Astrocyte (in vitro differentiated cells and primary cell): ENCODE measurements at regions not wholly inside any gene's neighbourhood (a gene's known extent, or its start where the extent isn't known, plus 50 kb on each side); places are given as distances from the start of the nearest gene placed in this dataset.

ENCODE experiments used
- DNase-seq: peaks from one replicate; pipeline ENCODE4 v3.0.0-alpha.2; 2010; ENCODE audit warnings: low read depth
- FAIRE-seq: peaks from 2 replicates; lab custom pipeline; 2011; peaks lifted over from hg19 to GRCh38; lab: Jason Lieb, UNC
- H2AFZ ChIP-seq: 2 replicates; pipeline ENCODE4 v1.6.0; 2012; ENCODE audit warnings: low read depth, low read length, inconsistent platforms
- H3K27ac ChIP-seq: 2 replicates; pipeline ENCODE4 v1.5.1; 2011; ENCODE audit warnings: low read depth, low read length, inconsistent platforms
- H3K27me3 ChIP-seq: 2 replicates; pipeline ENCODE4 v1.6.0; 2011; ENCODE audit warnings: low read length, inconsistent platforms; ENCODE audit not compliant: insufficient read depth
- H3K36me3 ChIP-seq: 2 replicates; pipeline ENCODE4 v1.5.1; 2011; ENCODE audit warnings: low read length, inconsistent platforms; ENCODE audit not compliant: insufficient read depth
- H3K4me1 ChIP-seq: 2 replicates; pipeline ENCODE4 v1.5.1; 2011; ENCODE audit warnings: low read length, inconsistent platforms; ENCODE audit not compliant: insufficient read depth
- H3K4me2 ChIP-seq: 2 replicates; pipeline ENCODE4 v1.6.0; 2012; ENCODE audit warnings: low read length, inconsistent platforms
- H3K4me3 ChIP-seq: 2 replicates; pipeline ENCODE4 v1.5.1; 2011; ENCODE audit warnings: low read depth, mild to moderate bottlenecking, low read length, inconsistent platforms; ENCODE audit not compliant: insufficient read depth
- H3K79me2 ChIP-seq: 2 replicates; pipeline ENCODE4 v1.6.0; 2012; ENCODE audit warnings: mild to moderate bottlenecking, low read length, inconsistent platforms; ENCODE audit not compliant: insufficient read depth
- H3K9ac ChIP-seq: 2 replicates; pipeline ENCODE4 v1.6.0; 2012; ENCODE audit warnings: mild to moderate bottlenecking, low read length, inconsistent platforms
- H3K9me3 ChIP-seq: 2 replicates; pipeline ENCODE4 v1.5.1; 2012; ENCODE audit warnings: low read depth, mild to moderate bottlenecking, low read length, inconsistent platforms; ENCODE audit not compliant: insufficient read depth
- H4K20me1 ChIP-seq: 2 replicates; pipeline ENCODE4 v1.6.0; 2012; ENCODE audit warnings: low read length, inconsistent platforms; ENCODE audit not compliant: insufficient read depth
- H3K27ac Mint-ChIP-seq: one replicate; pipeline ENCODE4 v1.8.0; 2021; ENCODE audit warnings: mild to moderate bottlenecking, mixed read lengths; ENCODE audit not compliant: unreplicated experiment
- H3K27me3 Mint-ChIP-seq: one replicate; pipeline ENCODE4 v1.8.0; 2021; ENCODE audit warnings: low read depth, mixed read lengths; ENCODE audit not compliant: unreplicated experiment
- H3K36me3 Mint-ChIP-seq: one replicate; pipeline ENCODE4 v1.8.0; 2021; ENCODE audit warnings: low read depth, mixed read lengths; ENCODE audit not compliant: unreplicated experiment
- H3K4me1 Mint-ChIP-seq: one replicate; pipeline ENCODE4 v1.8.0; 2021; ENCODE audit warnings: low read depth, mixed read lengths; ENCODE audit not compliant: unreplicated experiment
- H3K4me3 Mint-ChIP-seq: one replicate; pipeline ENCODE4 v1.8.0; 2021; ENCODE audit warnings: mild to moderate bottlenecking, moderate library complexity, mixed read lengths; ENCODE audit not compliant: unreplicated experiment
- H3K9me3 Mint-ChIP-seq: one replicate; pipeline ENCODE4 v1.8.0; 2021; ENCODE audit warnings: mild to moderate bottlenecking, mixed read lengths; ENCODE audit not compliant: unreplicated experiment
- CTCF ChIP-seq: IDR thresholded peaks from 2 replicates; pipeline ENCODE4 v1.5.1; 2011; ENCODE audit warnings: low read depth, mild to moderate bottlenecking, inconsistent platforms, low read length, moderate library complexity; ENCODE audit not compliant: insufficient read depth
- EZH2 ChIP-seq: IDR thresholded peaks from 2 replicates; pipeline ENCODE4 v1.6.1; 2012; ENCODE audit warnings: mild to moderate bottlenecking, low read length, inconsistent platforms; ENCODE audit not compliant: insufficient read depth

GRCh38 chr1:187342495-187342894 lies 513.7 kb downstream of the PLA2G4A start:
- FAIRE-seq (no peak), DNase-seq (no peak)
- Histone ChIP-seq H3K4me2 (no peak overlapping the region), H2AFZ (no peak overlapping the region), H3K79me2 (no peaks in the 10 kb centered on the region), H3K4me1 (no peaks in the 10 kb centered on the region), H3K27me3 (no peaks in the 10 kb centered on the region), H3K4me3 (no peak overlapping the region), H4K20me1 (no peaks in the 10 kb centered on the region), H3K9ac (no peak overlapping the region), H3K27ac (no peak overlapping the region), H3K9me3 (no peaks in the 10 kb centered on the region), H3K36me3 (no peaks in the 10 kb centered on the region)
- Mint-ChIP-seq H3K4me3 (no peak overlapping the region), H3K9me3 (no peaks in the 10 kb centered on the region), H3K27me3 (no peaks in the 10 kb centered on the region), H3K27ac (no peak overlapping the region), H3K36me3 (no peaks in the 10 kb centered on the region), H3K4me1 (peaks cover 8% of the 10 kb centered on the region)
- TF ChIP-seq EZH2, result no peak
- TF ChIP-seq CTCF, result no peak

- no peak overlapping the region for H3K4me2 ChIP-seq
- no peaks in the 10 kb centered on the region for H4K20me1 ChIP-seq
- no peaks in the 10 kb centered on the region for H3K79me2 ChIP-seq
- FAIRE-seq (no peak), DNase-seq (no peak)
- Mint-ChIP-seq H3K9me3 (no peaks in the 10 kb centered on the region), H3K4me1 (no peaks in the 10 kb centered on the region), H3K4me3 (no peak overlapping the region), H3K27ac (no peak overlapping the region), H3K36me3 (no peaks in the 10 kb centered on the region), H3K27me3 (no peaks in the 10 kb centered on the region)
- no peak overlapping the region for H3K9ac ChIP-seq
- TF ChIP-seq CTCF (no peak), EZH2 (no peak)
- no peaks in the 10 kb centered on the region for H3K36me3 ChIP-seq
- H3K9me3 ChIP-seq, result no peaks in the 10 kb centered on the region
- no peaks in the 10 kb centered on the region for H3K4me1 ChIP-seq
- H2AFZ ChIP-seq, result no peak overlapping the region
- H3K4me3 ChIP-seq, result no peak overlapping the region
- no peaks in the 10 kb centered on the region for H3K27me3 ChIP-seq
- no peak overlapping the region for H3K27ac ChIP-seq
These were observed 545.3 kb downstream of the PLA2G4A start for GRCh38 chr1:187374082-187374481.

- Histone ChIP-seq H3K36me3 (no peaks in the 10 kb centered on the region), H3K27me3 (no peaks in the 10 kb centered on the region), H3K4me2 (no peak overlapping the region), H3K79me2 (no peaks in the 10 kb centered on the region), H3K4me3 (no peak overlapping the region), H4K20me1 (no peaks in the 10 kb centered on the region), H3K9ac (no peak overlapping the region), H3K4me1 (no peaks in the 10 kb centered on the region), H3K27ac (no peak overlapping the region), H3K9me3 (no peaks in the 10 kb centered on the region), H2AFZ (no peak overlapping the region)
- no peak overlapping the region for H3K27ac Mint-ChIP-seq
- H3K4me3 Mint-ChIP-seq, result no peak overlapping the region
- no peak for TF ChIP-seq CTCF
- no peaks in the 10 kb centered on the region for H3K9me3 Mint-ChIP-seq
- no peaks in the 10 kb centered on the region for H3K4me1 Mint-ChIP-seq
- H3K27me3 Mint-ChIP-seq, result no peaks in the 10 kb centered on the region
- H3K36me3 Mint-ChIP-seq, result no peaks in the 10 kb centered on the region
- FAIRE-seq (no peak), DNase-seq (no peak)
These were observed 546.0 kb downstream of the PLA2G4A start for GRCh38 chr1:187374742-187375141.
